NAMALWA (cell line): ENCODE measurements at regions not wholly inside any gene's neighbourhood (a gene's known extent, or its start where the extent isn't known, plus 50 kb on each side); places are given as distances from the start of the nearest gene placed in this dataset.
"Not testable (repeated sequence)": the region's sequence is repeated elsewhere in the genome, so short reads cannot be mapped to it uniquely, and the experiment has no call there.

Source experiments
- DNase-seq: peaks from one replicate; pipeline ENCODE4 v3.0.0-alpha.2; 2015; ENCODE audit warnings: low spot score

- peak; percentile 26 for DNase-seq
Measured at GRCh38 chr19:14283813-14284520, 78.0 kb upstream of the ADGRL1 start.

- DNase-seq, result not testable (repeated sequence)
Measured at GRCh38 chr19:14279270-14279669, 73.3 kb upstream of the ADGRL1 start.

GRCh38 chr19:14277608-14278007, 71.6 kb upstream of the ADGRL1 start:
- no peak for DNase-seq

GRCh38 chr19:14275823-14276222, 69.9 kb upstream of the ADGRL1 start:
- DNase-seq, result not testable (repeated sequence)

GRCh38 chr19:14272623-14273022, 66.7 kb upstream of the ADGRL1 start:
- no peak for DNase-seq

- DNase-seq, result no peak
Measured at GRCh38 chr19:14271840-14272239, 65.9 kb upstream of the ADGRL1 start.

- not testable (repeated sequence) for DNase-seq
Measured at GRCh38 chr19:14270557-14270956, 64.6 kb upstream of the ADGRL1 start.

- no peak for DNase-seq
Measured at GRCh38 chr19:14267224-14267741, 61.3 kb upstream of the ADGRL1 start.

- not testable (repeated sequence) for DNase-seq
Measured at GRCh38 chr19:14266208-14266607, 60.2 kb upstream of the ADGRL1 start.

GRCh38 chr19:14265290-14266036, 59.5 kb upstream of the ADGRL1 start:
- no peak for DNase-seq

- DNase-seq, result not testable (repeated sequence)
Measured at GRCh38 chr19:14255902-14256649, 50.1 kb upstream of the ADGRL1 start.
